Left ventricle myocardium superior (tissue), 1 donor: ENCODE measurements at regions not wholly inside any gene's neighbourhood (a gene's known extent, or its start where the extent isn't known, plus 50 kb on each side); places are given as distances from the start of the nearest gene placed in this dataset.
"Not testable (repeated sequence)": the region's sequence is repeated elsewhere in the genome, so short reads cannot be mapped to it uniquely, and the experiment has no call there.

Experiments used
- ATAC-seq: fragments of 200-7000 bp; cut with Tn5 transposase; one replicate; pipeline ENCODE4 v1.9.1; 2020; ENCODE audit warnings: mild to moderate bottlenecking, moderate library complexity
- DNase-seq: peaks from one replicate; pipeline ENCODE4 v3.0.0-alpha.2; 2020
- intact Hi-C: fragments of 100-400 bp; cut with micrococcal nuclease; formaldehyde crosslinking; loops from one replicate; pipeline ENCODE4 v1.11.0; 2022
- donor health status: DM: no; HTN: yes; CAD: no; lungs with severe emphysema.

DNA sequence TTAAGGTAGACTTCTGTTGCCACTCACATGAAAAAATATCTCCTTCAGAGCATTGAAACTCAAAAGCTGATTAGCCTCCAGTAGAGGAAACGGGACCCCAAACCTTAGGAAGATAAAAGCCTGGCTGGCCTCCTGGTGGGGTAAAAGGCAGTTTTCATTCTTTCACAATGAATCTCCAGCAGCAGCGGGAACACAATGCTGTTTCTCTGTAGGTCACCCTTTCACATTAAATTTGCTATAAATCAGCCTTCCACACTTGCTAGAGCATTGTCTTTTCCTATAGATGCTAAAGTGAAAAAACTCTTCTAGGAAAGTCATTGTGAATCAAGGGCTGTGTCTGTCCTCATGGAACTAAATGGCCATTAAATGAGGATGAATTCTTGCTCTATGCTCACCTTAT, 207.3 kb upstream of the MAGEB2 start:
- intact Hi-C loops, result no loop called here
- no peak for ATAC-seq
- no peak for DNase-seq

DNA sequence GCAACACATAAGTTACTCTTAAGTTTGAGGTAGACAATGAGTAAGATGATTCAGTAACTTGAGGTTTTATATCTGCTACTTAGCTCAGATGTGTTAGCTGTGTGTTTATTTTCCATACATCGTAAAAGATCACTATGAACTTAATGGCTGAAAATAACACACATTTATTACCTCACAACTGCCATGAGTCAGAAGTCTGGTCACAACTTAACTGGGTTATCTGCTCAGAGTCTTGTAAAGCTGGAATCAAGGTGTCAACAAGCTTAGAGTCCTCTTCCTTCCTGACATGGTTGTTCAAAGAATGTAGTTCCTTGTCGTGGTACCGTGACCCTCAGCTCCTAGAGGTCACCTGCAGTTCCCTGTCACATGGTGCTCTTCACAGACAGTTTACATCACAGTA, 204.9 kb upstream of the MAGEB2 start:
- no peak for ATAC-seq
- intact Hi-C loops, result no loop called here
- DNase-seq, result no peak

DNA sequence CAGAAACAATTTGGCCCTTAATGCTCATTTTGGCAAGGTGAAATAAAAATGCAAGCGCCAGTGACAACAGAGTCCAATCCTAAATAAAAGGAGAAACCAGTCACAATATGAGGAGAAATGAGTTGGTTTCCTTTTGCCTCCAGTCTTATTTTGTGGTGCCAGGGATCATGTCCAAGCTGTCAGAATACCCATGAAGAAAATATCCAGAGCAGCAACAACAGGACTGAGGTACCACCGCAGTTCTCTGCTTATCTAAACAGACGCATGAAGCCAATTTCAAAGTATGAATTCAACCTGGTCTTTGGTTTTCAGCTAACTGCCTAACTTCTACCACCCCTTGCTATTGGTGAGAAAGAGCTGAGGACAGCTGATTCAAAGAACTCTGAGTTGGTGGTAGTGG, 199.9 kb upstream of the MAGEB2 start:
- DNase-seq (no peak), ATAC-seq (no peak)
- intact Hi-C loops, result no loop called here

DNA sequence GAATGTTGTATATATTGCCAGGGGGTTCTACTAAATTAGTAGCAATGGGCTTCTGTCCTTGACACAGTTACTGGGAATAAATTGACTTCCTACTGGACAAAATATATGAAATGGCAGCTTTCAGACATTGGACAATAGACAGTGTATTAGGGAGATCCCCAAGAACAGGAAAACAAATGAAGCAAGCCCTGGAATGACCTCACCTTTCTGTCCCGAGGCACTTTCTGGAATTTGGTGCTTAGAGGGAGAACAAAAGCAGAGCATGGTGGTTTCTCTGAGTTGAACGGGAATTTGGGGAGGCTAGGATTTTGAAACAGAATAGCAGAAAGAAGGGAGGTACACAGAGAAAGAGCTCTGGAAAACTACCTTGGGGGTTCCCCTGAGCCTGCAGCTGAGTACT, 187.7 kb upstream of the MAGEB2 start:
- no peak for ATAC-seq
- DNase-seq, result no peak
- intact Hi-C loops, result no loop called here

DNA sequence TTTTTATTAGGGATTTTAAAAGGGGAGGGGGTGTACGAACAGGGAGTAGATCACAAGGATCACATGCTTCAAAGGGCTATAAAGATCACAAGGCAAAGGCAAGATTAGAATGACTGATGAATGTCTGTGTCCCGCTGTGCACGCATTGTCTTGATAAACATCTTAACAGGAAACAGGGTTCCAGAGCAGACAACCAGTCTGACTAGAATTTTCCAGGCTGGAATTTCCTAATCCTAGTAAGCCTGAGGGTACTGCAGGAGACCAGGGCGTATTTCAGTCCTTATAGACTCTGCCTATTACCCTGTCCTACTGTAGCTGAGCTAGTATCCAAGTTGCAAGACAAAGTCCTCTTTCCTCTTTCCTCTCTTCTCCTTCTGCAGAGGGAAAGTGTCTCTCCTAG, 179.0 kb upstream of the MAGEB2 start:
- ATAC-seq, intact Hi-C loops, DNase-seq: not testable (repeated sequence)

DNA sequence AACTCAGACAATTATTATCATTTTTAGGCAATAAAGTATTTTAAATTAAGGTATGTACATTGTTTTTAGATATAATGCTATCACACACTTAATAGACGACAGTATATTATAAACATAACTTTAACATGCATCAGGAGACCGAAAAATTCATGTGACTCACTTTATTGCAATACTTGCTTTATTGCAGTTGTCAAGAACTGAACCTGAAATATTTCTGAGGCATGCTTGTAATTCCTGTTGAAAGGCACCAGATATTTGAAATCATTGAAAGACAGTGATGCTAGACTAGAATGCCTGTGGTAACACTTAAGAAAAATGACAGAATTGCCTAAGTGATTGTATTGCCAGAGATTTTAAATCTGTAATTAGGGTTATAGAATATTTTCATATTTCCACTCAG, 175.6 kb upstream of the MAGEB2 start:
- DNase-seq, result no peak
- intact Hi-C loops, result no loop called here
- no peak for ATAC-seq

DNA sequence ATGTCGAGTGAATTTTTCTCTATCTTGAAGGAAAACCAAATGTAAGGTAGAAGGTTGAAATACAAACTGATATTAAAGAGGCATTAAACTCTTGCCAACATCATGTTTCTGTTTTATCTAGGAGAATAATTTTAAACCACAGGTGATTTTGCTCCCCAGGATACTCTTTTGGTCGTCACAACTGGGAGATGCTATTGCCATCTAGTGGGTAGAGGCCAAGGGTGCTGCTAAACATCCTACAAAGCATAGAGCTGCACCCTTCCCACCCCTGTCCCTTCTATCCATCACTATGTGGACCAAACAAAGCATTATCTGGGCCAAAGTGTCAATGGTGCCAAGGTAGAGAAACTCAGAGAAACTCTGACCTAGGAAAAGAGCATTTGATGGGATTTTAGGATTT, 154.6 kb upstream of the MAGEB2 start:
- intact Hi-C loops, result no loop called here
- ATAC-seq (no peak), DNase-seq (no peak)

DNA sequence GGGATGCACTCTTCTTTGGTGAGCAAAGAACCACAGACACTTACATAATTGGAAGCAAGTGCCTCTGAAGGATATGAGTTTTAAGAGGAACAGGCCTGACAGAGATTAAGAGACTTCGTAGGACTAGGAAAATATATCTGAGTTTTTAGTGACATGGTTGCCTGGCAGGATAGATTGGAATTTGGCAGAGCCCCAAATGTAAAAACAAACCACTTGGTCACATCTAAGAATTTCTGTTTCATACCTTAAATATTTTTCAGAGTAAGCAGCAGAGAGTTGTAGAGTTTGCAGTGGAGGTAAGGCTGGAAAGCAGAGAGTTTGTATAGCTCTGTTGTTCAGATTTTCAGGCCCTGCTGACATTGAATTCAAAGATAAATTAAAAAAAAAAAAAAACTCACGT, 150.1 kb upstream of the MAGEB2 start:
- ATAC-seq (no peak), DNase-seq (no peak)
- intact Hi-C loops, result no loop called here

DNA sequence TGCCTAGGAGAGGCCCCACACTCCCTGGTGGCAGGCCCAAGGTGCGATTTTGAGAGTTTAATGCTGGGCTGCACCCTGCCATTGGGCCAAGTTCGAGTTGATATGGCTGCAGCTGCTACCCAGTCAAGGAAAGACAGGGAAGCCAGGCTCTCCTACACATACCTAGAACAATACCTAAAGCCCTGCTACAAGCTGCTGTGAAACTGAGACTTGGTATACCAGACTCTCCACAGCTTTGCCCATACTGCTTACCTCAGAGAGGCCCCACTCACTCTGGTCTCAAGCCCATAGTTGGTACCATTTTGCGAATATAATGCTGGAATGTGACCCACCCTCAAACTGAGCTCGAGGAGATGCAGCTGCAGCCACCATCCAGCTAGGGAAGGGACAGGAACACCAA, 147.7 kb upstream of the MAGEB2 start:
- intact Hi-C loops, result no loop called here
- ATAC-seq (no peak), DNase-seq (no peak)

DNA sequence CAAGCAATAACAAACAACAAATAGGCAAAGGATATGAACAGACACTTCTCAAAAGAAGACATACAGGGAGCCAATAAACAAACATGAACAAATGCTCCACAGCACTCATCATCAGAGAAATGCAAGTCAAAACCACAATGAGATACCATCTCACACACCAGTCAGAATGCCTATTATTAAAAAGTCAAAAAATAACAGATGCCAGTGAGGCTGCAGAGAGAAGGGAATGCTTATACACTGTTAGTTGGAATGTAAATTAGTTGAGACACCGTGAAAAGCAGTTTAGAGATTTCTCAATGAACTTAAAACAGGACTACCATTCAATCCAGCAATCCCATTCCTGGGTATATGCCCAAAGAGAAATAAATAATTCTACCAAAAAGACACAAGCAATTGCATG, 129.8 kb upstream of the MAGEB2 start:
- DNase-seq (no peak), ATAC-seq (no peak)
- intact Hi-C loops, result no loop called here

DNA sequence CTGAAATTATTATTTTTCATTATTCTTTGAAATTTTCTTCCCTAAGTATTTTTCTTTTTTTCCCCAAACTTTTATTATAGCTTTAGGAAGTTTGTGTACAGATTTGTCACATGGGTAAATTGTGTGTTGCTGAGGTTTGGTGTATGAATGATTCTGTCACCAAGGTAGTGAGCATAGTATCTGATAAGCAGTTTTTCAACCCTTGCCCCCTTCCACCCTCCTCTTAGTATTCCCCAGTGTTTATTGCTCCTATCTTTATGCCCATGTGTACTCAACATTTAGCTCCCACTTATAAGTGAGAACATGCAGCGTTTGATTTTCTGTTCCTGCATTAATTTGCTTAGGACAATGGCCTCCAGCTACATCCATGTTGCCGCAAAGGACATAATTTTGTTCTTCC, 103.9 kb upstream of the MAGEB2 start:
- ATAC-seq, result no peak
- intact Hi-C loops, result no loop called here
- no peak for DNase-seq

DNA sequence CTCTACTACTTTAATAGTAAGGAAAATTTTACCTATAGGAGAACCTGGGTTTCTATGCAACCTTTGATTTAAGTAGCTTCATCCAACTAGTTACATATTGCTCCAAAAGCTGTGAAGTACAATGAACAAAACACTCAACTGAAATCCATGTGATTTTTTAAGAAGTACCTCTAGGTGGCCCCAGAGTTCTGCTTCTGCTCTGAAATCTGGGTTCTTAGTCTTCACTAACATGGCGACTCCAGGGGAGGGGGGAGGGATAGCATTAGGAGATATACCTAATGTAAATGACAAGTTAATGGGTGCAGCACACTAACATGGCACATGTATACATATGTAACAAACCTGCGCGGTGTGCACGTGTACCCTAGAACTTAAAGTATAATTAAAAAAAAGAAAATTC, 73.4 kb upstream of the MAGEB2 start:
- DNase-seq, result no peak
- no peak for ATAC-seq
- intact Hi-C loops, result no loop called here

DNA sequence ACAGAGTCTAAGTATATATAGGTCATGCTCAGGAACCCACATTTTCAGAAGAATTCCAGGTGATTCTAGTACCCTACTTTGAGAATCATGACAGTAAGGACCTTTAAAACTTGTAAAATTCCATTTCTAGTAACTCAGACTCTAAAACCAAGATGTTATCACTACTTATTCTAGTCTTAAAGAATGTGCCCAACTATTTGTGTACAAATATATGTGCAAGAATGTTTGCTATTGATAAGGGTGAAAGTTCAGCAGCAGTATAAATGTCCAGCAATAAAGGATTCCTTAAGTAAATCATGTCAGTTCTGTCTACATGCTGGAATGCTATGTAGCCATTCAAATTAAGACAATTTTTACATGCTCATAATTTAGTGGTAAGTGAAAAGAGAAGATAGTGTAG, 71.1 kb upstream of the MAGEB2 start:
- intact Hi-C loops, result no loop called here
- ATAC-seq (no peak), DNase-seq (no peak)

DNA sequence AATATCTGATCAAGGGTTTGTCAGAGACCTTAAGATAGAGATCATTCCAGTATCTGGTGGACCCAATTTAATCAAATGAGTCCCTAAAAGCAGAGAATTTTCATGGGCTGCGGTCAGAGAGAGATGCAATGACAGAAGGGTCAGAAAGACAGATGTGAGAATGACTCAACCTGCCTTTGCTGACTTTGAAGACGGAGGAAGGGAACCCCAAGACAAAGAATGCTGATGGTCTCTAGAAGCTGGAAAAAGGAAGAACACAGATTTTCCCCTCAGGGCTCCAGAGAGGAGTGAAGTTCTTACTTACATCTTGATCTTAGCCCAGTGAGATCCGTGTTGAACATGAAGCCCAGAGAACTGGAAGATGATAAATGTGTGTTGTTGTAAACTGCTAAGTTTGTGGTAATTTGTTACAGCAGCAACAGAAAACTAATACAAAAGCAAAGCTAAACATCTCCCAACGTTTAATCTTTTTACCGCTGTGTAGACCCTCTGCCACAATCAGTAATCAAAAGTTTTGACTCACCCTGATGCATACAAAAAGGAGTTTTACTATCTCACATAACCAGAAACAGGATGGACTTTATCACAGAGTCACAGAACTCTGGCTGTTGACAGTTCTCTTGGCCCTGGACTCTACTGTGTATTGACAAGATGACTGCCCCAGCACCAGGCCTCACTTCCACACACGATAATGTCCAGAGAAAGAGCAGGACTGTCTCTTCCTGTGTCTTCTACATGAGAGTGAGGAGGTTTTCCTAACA, 70.2 kb upstream of the MAGEB2 start:
- no peak for ATAC-seq
- intact Hi-C loops, result no loop called here
- DNase-seq, result no peak

- DNase-seq (no peak), ATAC-seq (no peak)
- intact Hi-C loops, result no loop called here
Observed at GRCh38 chrX:30147996-30148643, 67.2 kb upstream of the MAGEB2 start.

DNA sequence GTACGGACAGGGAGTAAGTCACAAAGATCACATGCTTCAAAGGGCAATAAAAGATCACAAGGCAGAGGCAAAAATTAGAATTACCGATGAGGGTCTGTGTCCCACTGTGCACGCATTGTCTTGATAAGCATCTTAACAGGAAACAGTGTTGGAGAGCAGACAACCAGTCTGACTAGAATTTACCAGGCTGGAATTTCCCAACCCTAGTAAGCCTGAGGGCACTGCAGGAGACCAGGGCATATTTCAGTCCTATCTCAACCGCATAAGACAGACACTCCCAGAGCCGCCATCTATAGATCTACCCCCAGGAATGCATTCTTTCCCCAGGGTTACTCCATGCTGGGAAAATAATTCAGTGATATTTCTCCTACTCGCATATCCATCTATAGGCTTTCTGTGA, 66.2 kb upstream of the MAGEB2 start:
- intact Hi-C loops, DNase-seq, ATAC-seq: not testable (repeated sequence)

- DNase-seq (no peak), ATAC-seq (no peak)
- intact Hi-C loops, result no loop called here
Observed at GRCh38 chrX:30150196-30150895, 65.0 kb upstream of the MAGEB2 start.

DNA sequence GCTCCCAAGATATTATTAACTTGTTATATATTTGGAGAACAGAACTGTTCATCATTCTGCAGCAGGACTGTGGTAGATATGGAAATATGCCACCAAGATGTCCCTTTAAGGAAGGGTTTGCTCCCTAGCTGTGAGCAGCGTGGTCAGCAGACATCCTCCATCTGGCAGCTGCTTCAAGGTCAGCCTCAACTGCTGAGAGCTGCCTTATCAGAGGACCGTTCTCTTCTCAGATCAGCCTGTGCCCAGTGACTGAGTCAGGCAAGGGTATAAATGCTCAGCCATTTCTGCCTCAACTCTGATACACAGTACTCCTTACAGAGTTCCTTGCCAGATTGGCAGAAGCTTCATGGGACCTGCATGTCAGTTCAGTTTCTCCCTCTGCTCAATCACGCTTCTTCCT, 63.4 kb upstream of the MAGEB2 start:
- ATAC-seq (peak; percentile 47), DNase-seq (no peak)
- intact Hi-C loops, result no loop called here

- ATAC-seq (no peak), DNase-seq (no peak)
- intact Hi-C loops, result no loop called here
Observed at GRCh38 chrX:30153175-30153880, 62.0 kb upstream of the MAGEB2 start.

DNA sequence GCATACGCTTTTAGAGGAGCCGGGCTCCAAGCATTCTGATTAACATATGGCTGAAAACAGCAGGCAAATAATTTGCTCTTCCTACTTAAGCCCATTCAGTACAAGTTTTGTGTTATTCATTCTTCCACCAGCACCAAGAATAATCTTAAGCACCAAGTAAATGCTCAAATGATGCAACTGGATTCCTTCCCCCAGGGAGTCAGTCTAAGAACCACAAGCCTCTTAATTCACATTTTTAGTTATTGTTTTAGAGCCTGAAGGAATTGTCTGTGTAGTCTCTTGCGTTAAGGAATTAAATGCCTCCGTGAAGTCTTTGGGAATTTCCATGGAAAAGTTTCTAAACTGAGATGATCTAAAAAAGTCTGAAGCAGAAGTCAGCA, 61.5 kb upstream of the MAGEB2 start:
- intact Hi-C loops, result no loop called here
- ATAC-seq, result no peak
- DNase-seq, result no peak
